CD14-positive monocyte (primary cell): ENCODE measurements at regions not wholly inside any gene's neighbourhood (a gene's known extent, or its start where the extent isn't known, plus 50 kb on each side); places are given as distances from the start of the nearest gene placed in this dataset.
"Not testable (repeated sequence)": the region's sequence is repeated elsewhere in the genome, so short reads cannot be mapped to it uniquely, and the experiment has no call there.

Source experiments
- DNase-seq, 3 donors: peaks; one replicate each; pipeline ENCODE4 v3.0.0-alpha.2; 2011 to 2022
- H2AFZ ChIP-seq: 2 replicates; pipeline ENCODE4 v1.6.0; 2012; ENCODE audit warnings: mild to moderate bottlenecking, low read depth, low read length, inconsistent platforms; ENCODE audit not compliant: insufficient read depth, poor library complexity, severe bottlenecking
- H3K27ac ChIP-seq, 2 donors: 1 replicate in 1 of 2; 2 replicates in 1 of 2; pipeline ENCODE4 v1.5.1; 2012 to 2013; ENCODE audit warnings: low read length in 2 of 2, control low read depth in 1 of 2, inconsistent platforms in 1 of 2, low read depth in 1 of 2, mild to moderate bottlenecking in 1 of 2
- H3K27me3 ChIP-seq, 2 donors: one replicate each; pipeline versions ENCODE4 v1.6.0 to v1.6.1; 2011 to 2013; ENCODE audit warnings: low read length in 2 of 2; ENCODE audit not compliant: control insufficient read depth in 2 of 2, insufficient read depth in 2 of 2
- H3K36me3 ChIP-seq, 2 donors: replicated peaks in 1 of 2; 1 replicate in 1 of 2; 2 replicates in 1 of 2; pipeline versions ENCODE4 v1.5.1 to v1.6.1; 2012 to 2013; ENCODE audit warnings: low read length in 2 of 2, control low read depth in 1 of 2, inconsistent platforms in 1 of 2, mild to moderate bottlenecking in 1 of 2; ENCODE audit not compliant: insufficient read depth in 2 of 2, control insufficient read depth in 1 of 2
- H3K4me1 ChIP-seq, 2 donors: 1 replicate in 1 of 2; 2 replicates in 1 of 2; pipeline versions ENCODE4 v1.5.1 to v1.6.1; 2012 to 2013; ENCODE audit warnings: low read length in 2 of 2, control low read depth in 1 of 2, inconsistent platforms in 1 of 2, mild to moderate bottlenecking in 1 of 2, moderate library complexity in 1 of 2; ENCODE audit not compliant: insufficient read depth in 2 of 2, control insufficient read depth in 1 of 2
- H3K4me2 ChIP-seq: replicated peaks from 2 replicates; pipeline ENCODE3; 2012; ENCODE audit warnings: low read length, moderate library complexity, mild to moderate bottlenecking; ENCODE audit not compliant: poor library complexity, severe bottlenecking; ENCODE audit errors: extremely low read depth
- H3K4me3 ChIP-seq, 3 experiments: fragments of 200-600 bp in 1 of 3; sonication (generic) in 1 of 3; replicated peaks in 1 of 3; 1 replicate in 2 of 3; 2 replicates in 1 of 3; pipeline ENCODE4 v1.5.1; 2011 to 2013; ENCODE audit warnings: low read length in 3 of 3, mild to moderate bottlenecking in 3 of 3, control low read depth in 2 of 3, low read depth in 2 of 3, inconsistent platforms in 1 of 3, moderate library complexity in 1 of 3
- H3K79me2 ChIP-seq: 2 replicates; pipeline ENCODE4 v1.6.0; 2012; ENCODE audit warnings: mild to moderate bottlenecking, control low read depth, inconsistent platforms, low read length, moderate library complexity; ENCODE audit not compliant: insufficient read depth
- H3K9ac ChIP-seq: 2 replicates; pipeline ENCODE4 v1.6.0; 2017; ENCODE audit warnings: low read length, mild to moderate bottlenecking; ENCODE audit not compliant: insufficient read depth, poor library complexity, severe bottlenecking
- H3K9me3 ChIP-seq, 2 donors: replicated peaks in 1 of 2; 1 replicate in 1 of 2; 2 replicates in 1 of 2; pipeline versions ENCODE4 v1.5.1 to v1.6.1; 2012 to 2013; ENCODE audit warnings: low read length in 2 of 2, control low read depth in 1 of 2; ENCODE audit not compliant: control insufficient read depth in 1 of 2, insufficient read depth in 1 of 2
- H4K20me1 ChIP-seq: 2 replicates; pipeline ENCODE4 v1.6.0; 2012; ENCODE audit warnings: mild to moderate bottlenecking, low read length, control low read depth, moderate library complexity; ENCODE audit not compliant: insufficient read depth
- H3K27ac Mint-ChIP-seq, 7 donors: one replicate each; pipeline ENCODE4 v1.8.0; 2020; ENCODE audit warnings: mild to moderate bottlenecking in 7 of 7, mixed read lengths in 7 of 7, moderate library complexity in 6 of 7, inconsistent platforms in 2 of 7
- H3K27me3 Mint-ChIP-seq, 3 donors: one replicate each; pipeline ENCODE4 v1.8.0; 2021 to 2022; ENCODE audit warnings: low read depth in 3 of 3, mild to moderate bottlenecking in 3 of 3, mixed read lengths in 3 of 3, moderate library complexity in 3 of 3, inconsistent platforms in 1 of 3
- H3K36me3 Mint-ChIP-seq, 2 donors: one replicate each; pipeline ENCODE4 v1.8.0; 2020; ENCODE audit warnings: mixed read lengths in 2 of 2, inconsistent platforms in 1 of 2, mild to moderate bottlenecking in 1 of 2
- H3K4me1 Mint-ChIP-seq: one replicate; pipeline ENCODE4 v1.8.0; 2020; ENCODE audit warnings: mild to moderate bottlenecking, mixed read lengths
- H3K4me3 Mint-ChIP-seq, 2 donors: one replicate each; pipeline ENCODE4 v1.8.0; 2020; ENCODE audit warnings: mild to moderate bottlenecking in 2 of 2, mixed read lengths in 2 of 2, moderate library complexity in 1 of 2
- H3K9me3 Mint-ChIP-seq, 7 donors: one replicate each; pipeline ENCODE4 v1.8.0; 2020 to 2022; ENCODE audit warnings: mixed read lengths in 7 of 7, mild to moderate bottlenecking in 6 of 7, moderate library complexity in 6 of 7, inconsistent platforms in 2 of 7
- WGBS: methylation state at CpG from one replicate; pipeline ENCODE4 v1.1.5; 2013; ENCODE audit warnings: missing lambda C conversion rate; ENCODE audit not compliant: insufficient coverage; 5-methylcytosine and 5-hydroxymethylcytosine counted together
- intact Hi-C, 2 donors: fragments of 100-400 bp; cut with micrococcal nuclease; formaldehyde crosslinking; loops; one replicate each; pipeline versions ENCODE4 v1.15.0 to v1.15.1; 2023
- TF ChIP-seq, protein P1 (sequence below): fragments of 200-600 bp; IDR thresholded peaks from one replicate; pipeline ENCODE4 v1.8.0; 2022; ENCODE audit warnings: antibody characterized with exemption, mild to moderate bottlenecking

- Mint-ChIP-seq H3K9me3 (peaks cover 0 to 3% (median 0%) of the 10 kb centered on the region in 7 donors), H3K36me3 (no peaks in the 10 kb centered on the region), H3K4me1 (no peaks in the 10 kb centered on the region), H3K27me3 (peaks cover 0 to 2% (median 0%) of the 10 kb centered on the region in 3 donors), H3K27ac (no peak overlapping the region), H3K4me3 (no peak overlapping the region)
- intact Hi-C loops = no loop called here
- TF ChIP-seq, protein P1, sequence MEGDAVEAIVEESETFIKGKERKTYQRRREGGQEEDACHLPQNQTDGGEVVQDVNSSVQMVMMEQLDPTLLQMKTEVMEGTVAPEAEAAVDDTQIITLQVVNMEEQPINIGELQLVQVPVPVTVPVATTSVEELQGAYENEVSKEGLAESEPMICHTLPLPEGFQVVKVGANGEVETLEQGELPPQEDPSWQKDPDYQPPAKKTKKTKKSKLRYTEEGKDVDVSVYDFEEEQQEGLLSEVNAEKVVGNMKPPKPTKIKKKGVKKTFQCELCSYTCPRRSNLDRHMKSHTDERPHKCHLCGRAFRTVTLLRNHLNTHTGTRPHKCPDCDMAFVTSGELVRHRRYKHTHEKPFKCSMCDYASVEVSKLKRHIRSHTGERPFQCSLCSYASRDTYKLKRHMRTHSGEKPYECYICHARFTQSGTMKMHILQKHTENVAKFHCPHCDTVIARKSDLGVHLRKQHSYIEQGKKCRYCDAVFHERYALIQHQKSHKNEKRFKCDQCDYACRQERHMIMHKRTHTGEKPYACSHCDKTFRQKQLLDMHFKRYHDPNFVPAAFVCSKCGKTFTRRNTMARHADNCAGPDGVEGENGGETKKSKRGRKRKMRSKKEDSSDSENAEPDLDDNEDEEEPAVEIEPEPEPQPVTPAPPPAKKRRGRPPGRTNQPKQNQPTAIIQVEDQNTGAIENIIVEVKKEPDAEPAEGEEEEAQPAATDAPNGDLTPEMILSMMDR = no peak
- 100% methylated on average over 4 of the region's 4 CpGs for WGBS
- Histone ChIP-seq H3K9me3 (no peaks in the 10 kb centered on the region), H3K9ac (no peak overlapping the region), H3K4me2 (no peak overlapping the region), H3K79me2 (no peaks in the 10 kb centered on the region), H3K36me3 (no peaks in the 10 kb centered on the region), H3K27ac (no peak overlapping the region), H2AFZ (no peak overlapping the region), H3K27me3 (no peaks in the 10 kb centered on the region), H4K20me1 (no peaks in the 10 kb centered on the region), H3K4me1 (no peaks in the 10 kb centered on the region), H3K4me3 (no peak overlapping the region)
- no peak for DNase-seq
Measured at GRCh38 chr3:177465257-177465642, 268.0 kb upstream of the TBL1XR1 start.

DNA sequence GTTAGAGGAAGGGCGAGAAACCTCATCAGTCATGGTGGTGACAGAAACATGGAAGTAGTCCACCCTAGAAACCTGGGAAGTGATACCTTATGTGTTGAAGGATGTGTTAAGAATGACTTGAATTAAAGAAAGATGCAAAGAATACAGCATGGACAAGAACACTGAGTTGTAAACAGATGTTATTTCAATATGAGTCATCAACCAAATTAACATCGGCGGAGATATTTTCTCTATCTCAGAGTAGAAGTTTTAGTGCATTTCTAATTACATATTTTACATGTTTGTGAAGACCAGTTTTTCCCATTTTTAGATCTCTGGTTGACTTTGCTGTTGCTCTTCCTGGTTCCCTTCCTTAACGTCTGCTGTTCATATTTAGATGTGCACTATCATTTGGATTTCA is 268.8 kb upstream of the TBL1XR1 start:
- H3K4me2 ChIP-seq = no peak overlapping the region
- Mint-ChIP-seq H3K9me3 (peaks cover 0 to 7% (median 0%) of the 10 kb centered on the region in 7 donors), H3K36me3 (no peaks in the 10 kb centered on the region), H3K4me3 (no peak overlapping the region), H3K27me3 (peaks cover 0 to 2% (median 0%) of the 10 kb centered on the region in 3 donors), H3K27ac (no peak overlapping the region), H3K4me1 (no peaks in the 10 kb centered on the region)
- no peaks in the 10 kb centered on the region for H3K36me3 ChIP-seq
- no peaks in the 10 kb centered on the region for H4K20me1 ChIP-seq
- WGBS = no CpG with 5 or more reads among the region's 4 CpGs
- no peak overlapping the region for H3K27ac ChIP-seq
- H3K9me3 ChIP-seq = no peaks in the 10 kb centered on the region
- H2AFZ ChIP-seq = no peak overlapping the region
- no peak for DNase-seq
- TF ChIP-seq, protein P1 = no peak
- H3K9ac ChIP-seq = no peak overlapping the region
- intact Hi-C loops = no loop called here
- H3K4me3 ChIP-seq = no peak overlapping the region
- H3K4me1 ChIP-seq = no peaks in the 10 kb centered on the region
- H3K79me2 ChIP-seq = no peaks in the 10 kb centered on the region
- H3K27me3 ChIP-seq = no peaks in the 10 kb centered on the region

- H3K4me3 ChIP-seq, H4K20me1 ChIP-seq, H2AFZ ChIP-seq, H3K36me3 Mint-ChIP-seq, H3K9me3 Mint-ChIP-seq, intact Hi-C loops, H3K4me1 Mint-ChIP-seq, H3K27me3 Mint-ChIP-seq, H3K36me3 ChIP-seq, H3K4me1 ChIP-seq, H3K9me3 ChIP-seq, H3K27me3 ChIP-seq, H3K27ac Mint-ChIP-seq, H3K9ac ChIP-seq, DNase-seq, H3K4me3 Mint-ChIP-seq, H3K27ac ChIP-seq, H3K79me2 ChIP-seq, H3K4me2 ChIP-seq: not testable (repeated sequence)
- WGBS = 100% methylated on average over 1 of the region's 5 CpGs
Measured at GRCh38 chr3:177466622-177467021, 269.3 kb upstream of the TBL1XR1 start.
